PC-9 (cell line): ENCODE measurements at regions not wholly inside any gene's neighbourhood (a gene's known extent, or its start where the extent isn't known, plus 50 kb on each side); places are given as distances from the start of the nearest gene placed in this dataset.

Experiments
- BruUV-seq: library from RNA; stranded (reverse); fragments of 400-500 nt; replicated peaks from 2 replicates; lab custom pipeline; 2021; lab: Mats Ljungman, UMichigan
- CTCF ChIA-PET: fragments of 300-600 bp; sonication (Branson Sonifier 250); formaldehyde crosslinking; loops from one replicate; lab custom pipeline; 2022; ENCODE audit warnings: antibody characterized with exemption; lab: Charles Lee
- POLR2A ChIA-PET: fragments of 300-600 bp; sonication (Branson Sonifier 250); formaldehyde crosslinking; loops from one replicate; lab custom pipeline; 2022; ENCODE audit warnings: antibody characterized with exemption; ENCODE audit not compliant: unreplicated experiment; lab: Charles Lee
- DNase-seq, 2 experiments: peaks; one replicate each; pipeline versions ENCODE4 v3.0.0 to v3.0.0-alpha.2; 2015 to 2022; ENCODE audit warnings: mixed read lengths in 1 of 2
- H2AFZ ChIP-seq: fragments of 200-600 bp; sonication (generic); 2 replicates; pipeline ENCODE4 v1.8.1; 2017; ENCODE audit warnings: antibody characterized with exemption
- H3F3A ChIP-seq: fragments of 200-600 bp; sonication (generic); 2 replicates; pipeline ENCODE4 v1.8.1; 2017; ENCODE audit warnings: antibody characterized with exemption, mild to moderate bottlenecking, low read depth; ENCODE audit not compliant: insufficient read depth
- H3K27ac ChIP-seq: fragments of 200-600 bp; sonication (generic); 2 replicates; pipeline ENCODE4 v1.6.1; 2016; ENCODE audit warnings: mixed run types
- H3K27me3 ChIP-seq: fragments of 200-600 bp; sonication (generic); 2 replicates; pipeline ENCODE4 v1.6.1; 2016; ENCODE audit warnings: low read depth, mixed run types; ENCODE audit not compliant: insufficient read depth
- H3K36me3 ChIP-seq: fragments of 200-600 bp; sonication (generic); 2 replicates; pipeline ENCODE4 v1.6.1; 2016; ENCODE audit warnings: low read depth, mixed run types
- H3K4me1 ChIP-seq: fragments of 200-600 bp; sonication (generic); replicated peaks from 2 replicates; pipeline ENCODE4 v1.6.1; 2016; ENCODE audit warnings: mixed run types; ENCODE audit not compliant: insufficient read depth
- H3K4me2 ChIP-seq: fragments of 200-600 bp; sonication (generic); 2 replicates; pipeline ENCODE4 v1.6.1; 2017; ENCODE audit warnings: mixed run types
- H3K4me3 ChIP-seq: fragments of 200-600 bp; sonication (generic); 2 replicates; pipeline ENCODE4 v1.6.1; 2016; ENCODE audit warnings: mixed run types
- H3K79me2 ChIP-seq: fragments of 200-600 bp; sonication (generic); 2 replicates; pipeline ENCODE4 v1.6.1; 2017; ENCODE audit warnings: low read depth, mixed run types
- H3K9me2 ChIP-seq: fragments of 200-600 bp; sonication (generic); 2 replicates; pipeline ENCODE4 v1.8.1; 2017; ENCODE audit warnings: mild to moderate bottlenecking; ENCODE audit not compliant: insufficient read depth
- H3K9me3 ChIP-seq: fragments of 200-600 bp; sonication (generic); 2 replicates; pipeline ENCODE4 v1.8.1; 2016; ENCODE audit warnings: low read depth; ENCODE audit not compliant: insufficient read depth
- H4K20me1 ChIP-seq: fragments of 200-600 bp; sonication (generic); 2 replicates; pipeline ENCODE4 v1.8.1; 2017; ENCODE audit not compliant: insufficient read depth
- CTCF ChIP-seq: fragments of 200-600 bp; sonication (generic); conservative IDR thresholded peaks from 2 replicates; pipeline ENCODE4 v1.6.1; 2017; ENCODE audit warnings: mixed run types, antibody characterized with exemption, mild to moderate bottlenecking, moderate library complexity
- EZH2 ChIP-seq: fragments of 200-600 bp; sonication (generic); IDR thresholded peaks from 2 replicates; pipeline ENCODE4 v1.8.0; 2017; ENCODE audit warnings: antibody characterized with exemption, low read depth
- intact Hi-C: fragments of 100-400 bp; cut with micrococcal nuclease; formaldehyde crosslinking; loops from one replicate; pipeline ENCODE4 v1.10.0; 2022; ENCODE audit not compliant: unreplicated experiment

GRCh38 chr7:42395607-42396006 lies 158.6 kb upstream of the GLI3 start:
- BruUV-seq = no TSS peak
- intact Hi-C loops = no loop called here
- Histone ChIP-seq H3F3A (no peaks in the 10 kb centered on the region), H3K27ac (no peak overlapping the region), H3K9me3 (no peaks in the 10 kb centered on the region), H3K36me3 (no peaks in the 10 kb centered on the region), H4K20me1 (no peaks in the 10 kb centered on the region), H3K4me3 (no peak overlapping the region), H3K4me2 (no peak overlapping the region), H2AFZ (no peak overlapping the region), H3K9me2 (no peaks in the 10 kb centered on the region), H3K4me1 (no peaks in the 10 kb centered on the region), H3K27me3 (peaks cover 45% of the 10 kb centered on the region; the same call in 1 of the 2 replicates), H3K79me2 (no peaks in the 10 kb centered on the region)
- CTCF ChIA-PET = no interaction called here
- no peak for TF ChIP-seq EZH2
- no peak for TF ChIP-seq CTCF
- POLR2A ChIA-PET = no interaction called here
- no peak for DNase-seq

- Histone ChIP-seq H3K79me2 (no peaks in the 10 kb centered on the region), H3K27ac (no peak overlapping the region), H3K9me2 (no peaks in the 10 kb centered on the region), H3K4me1 (no peaks in the 10 kb centered on the region), H3K36me3 (no peaks in the 10 kb centered on the region), H2AFZ (no peak overlapping the region), H3K9me3 (no peaks in the 10 kb centered on the region), H3K4me3 (no peak overlapping the region), H3F3A (no peaks in the 10 kb centered on the region), H3K27me3 (peaks cover 49% of the 10 kb centered on the region), H3K4me2 (no peak overlapping the region), H4K20me1 (no peaks in the 10 kb centered on the region)
- CTCF ChIA-PET = no interaction called here
- no peak for TF ChIP-seq EZH2
- no peak for TF ChIP-seq CTCF
- no TSS peak for BruUV-seq
- DNase-seq = no peak
- POLR2A ChIA-PET = no interaction called here
- intact Hi-C loops = no loop called here
Measured at GRCh38 chr7:42392826-42393225, 155.8 kb upstream of the GLI3 start.

- POLR2A ChIA-PET = no interaction called here
- Histone ChIP-seq H3K79me2 (no peaks in the 10 kb centered on the region), H3K27ac (no peak overlapping the region), H3K27me3 (peaks cover 57% of the 10 kb centered on the region), H3K9me3 (no peaks in the 10 kb centered on the region), H4K20me1 (no peaks in the 10 kb centered on the region), H2AFZ (no peak overlapping the region), H3K9me2 (no peaks in the 10 kb centered on the region), H3K4me3 (no peak overlapping the region), H3K4me1 (no peaks in the 10 kb centered on the region), H3K4me2 (no peak overlapping the region), H3F3A (no peaks in the 10 kb centered on the region), H3K36me3 (no peaks in the 10 kb centered on the region)
- no peak for DNase-seq
- intact Hi-C loops = no loop called here
- TF ChIP-seq EZH2 = no peak
- no peak for TF ChIP-seq CTCF
- no TSS peak for BruUV-seq
- CTCF ChIA-PET = no interaction called here
Measured at GRCh38 chr7:42389697-42390096, 152.7 kb upstream of the GLI3 start.
